NCI-H146 (cell line): ENCODE measurements at regions not wholly inside any gene's neighbourhood (a gene's known extent, or its start where the extent isn't known, plus 50 kb on each side); places are given as distances from the start of the nearest gene placed in this dataset.
"Not testable (repeated sequence)": the region's sequence is repeated elsewhere in the genome, so short reads cannot be mapped to it uniquely, and the experiment has no call there.

Experiments used
- DNase-seq: peaks from one replicate; lab custom pipeline; 2025; lab: John Stamatoyannopoulos, UW

DNA sequence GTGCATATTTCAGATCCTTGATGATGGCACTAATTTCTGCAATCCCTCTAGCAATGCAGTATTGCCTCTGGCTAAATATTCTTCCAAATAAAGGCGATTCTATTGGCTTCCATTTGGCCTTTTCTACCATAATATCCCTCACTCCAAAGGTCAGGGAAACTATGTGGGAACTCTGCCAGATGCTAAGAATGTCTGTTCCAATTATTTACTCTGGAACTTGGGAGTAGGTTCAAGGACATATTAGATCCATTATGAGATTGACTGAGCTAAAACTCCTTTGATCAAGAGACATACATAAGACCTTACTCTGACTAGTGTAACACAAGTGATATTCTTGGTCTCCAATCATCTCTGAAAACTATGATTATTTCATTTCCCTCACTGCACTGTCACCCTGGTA, 674.5 kb upstream of the NECTIN3 start:
- DNase-seq = no peak

- DNase-seq = no peak
Measured at GRCh38 chr3:110400315-110400714, 671.3 kb upstream of the NECTIN3 start.

DNA sequence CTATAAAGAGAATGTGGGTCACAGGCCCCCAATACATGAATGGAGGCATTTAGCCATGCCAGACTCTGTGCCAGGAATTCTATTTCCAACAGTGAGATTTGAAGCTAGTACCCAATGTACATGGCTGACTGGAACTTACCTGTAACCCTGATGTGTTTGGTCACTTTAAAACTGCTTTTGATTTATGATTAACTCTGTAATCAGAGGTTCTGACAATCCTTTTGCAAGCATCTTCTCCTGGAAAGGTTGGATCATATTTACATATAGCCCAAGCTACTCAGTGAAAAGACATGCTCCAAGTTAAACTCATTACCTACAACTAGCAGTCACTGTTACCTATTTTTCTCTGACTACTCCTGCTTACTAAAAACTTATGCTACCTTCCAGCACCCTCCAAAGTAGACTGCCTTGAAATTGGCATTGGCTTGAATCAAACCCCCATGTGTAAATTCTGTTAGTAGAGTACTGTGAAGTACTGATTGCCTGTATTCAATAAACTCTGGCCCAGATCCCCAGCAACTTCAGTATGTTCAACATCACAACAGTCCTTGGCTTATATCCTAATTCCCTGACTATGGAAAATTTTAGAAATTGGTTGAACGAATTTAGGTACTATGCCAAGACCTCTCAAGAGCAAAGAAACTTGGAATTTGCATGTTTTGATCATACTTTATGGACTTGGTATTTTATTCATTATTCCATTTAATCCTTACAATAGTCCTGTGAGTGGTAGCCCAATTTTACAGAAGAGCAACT, 665.6 kb upstream of the NECTIN3 start:
- no peak for DNase-seq

- no peak for DNase-seq
Measured at GRCh38 chr3:110413266-110413665, 658.4 kb upstream of the NECTIN3 start.

DNA sequence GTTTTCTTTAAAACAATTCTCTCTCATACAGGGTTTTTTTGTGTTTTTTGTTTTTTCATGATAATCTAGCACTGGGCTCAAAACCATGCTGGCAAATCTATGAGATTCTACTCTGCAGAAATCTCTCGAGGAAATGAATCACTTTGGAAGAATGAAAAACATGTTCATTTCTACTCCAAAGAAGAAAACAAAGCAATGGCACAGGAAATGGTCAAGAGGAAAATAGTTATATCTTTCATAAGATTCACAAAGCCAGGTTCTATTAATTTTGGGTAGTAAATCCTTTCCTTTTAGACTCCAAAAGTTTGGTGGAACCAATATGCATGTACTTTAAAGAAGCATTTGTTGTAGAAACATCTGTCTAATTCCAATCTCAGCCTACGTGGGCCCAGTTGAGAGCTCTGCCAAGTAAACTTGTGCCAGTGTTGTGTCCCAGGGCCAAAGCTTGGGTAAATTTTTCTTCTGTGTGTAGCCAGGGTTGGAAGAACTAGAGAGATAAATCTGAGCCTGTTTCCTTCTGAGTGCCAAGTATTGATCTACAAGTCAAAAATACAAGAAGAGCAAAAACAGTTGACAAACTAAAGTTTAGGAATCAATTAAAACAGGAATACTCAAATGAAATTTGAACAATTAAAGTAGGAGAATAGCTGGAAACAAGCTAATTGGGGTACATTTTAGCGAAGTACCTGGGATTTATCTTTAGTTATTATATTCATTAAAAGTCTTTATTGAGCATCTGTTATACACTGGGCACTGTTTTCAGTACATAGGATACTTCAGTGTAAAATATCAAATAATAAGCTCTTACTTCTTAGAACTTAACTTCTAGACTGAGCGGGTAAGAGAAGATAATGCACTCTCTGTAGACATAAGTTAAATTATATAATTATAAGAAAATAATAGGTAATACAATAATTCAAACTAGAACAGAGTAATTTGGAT, 657.5 kb upstream of the NECTIN3 start:
- DNase-seq = no peak

DNA sequence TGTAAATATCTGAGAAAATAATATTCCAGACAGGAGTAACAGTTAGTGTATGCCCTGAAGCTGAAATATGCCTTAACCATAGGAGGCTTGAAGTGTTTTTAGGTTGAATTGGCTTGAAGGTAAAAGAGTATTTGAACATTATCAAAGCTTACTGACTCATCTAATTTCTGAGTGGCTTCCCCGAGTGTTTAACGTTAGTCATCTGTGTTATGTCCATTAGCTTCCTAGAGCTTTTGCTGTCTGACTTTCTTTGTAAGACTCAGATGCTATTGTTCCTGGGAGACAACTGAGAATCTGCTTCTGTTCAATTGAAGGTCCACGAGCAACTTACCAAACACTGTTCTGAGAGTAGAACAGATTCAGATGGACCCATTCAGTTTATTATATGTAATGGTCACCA, 656.8 kb upstream of the NECTIN3 start:
- no peak for DNase-seq

- DNase-seq = no peak
Measured at GRCh38 chr3:110419096-110419495, 652.5 kb upstream of the NECTIN3 start.

DNA sequence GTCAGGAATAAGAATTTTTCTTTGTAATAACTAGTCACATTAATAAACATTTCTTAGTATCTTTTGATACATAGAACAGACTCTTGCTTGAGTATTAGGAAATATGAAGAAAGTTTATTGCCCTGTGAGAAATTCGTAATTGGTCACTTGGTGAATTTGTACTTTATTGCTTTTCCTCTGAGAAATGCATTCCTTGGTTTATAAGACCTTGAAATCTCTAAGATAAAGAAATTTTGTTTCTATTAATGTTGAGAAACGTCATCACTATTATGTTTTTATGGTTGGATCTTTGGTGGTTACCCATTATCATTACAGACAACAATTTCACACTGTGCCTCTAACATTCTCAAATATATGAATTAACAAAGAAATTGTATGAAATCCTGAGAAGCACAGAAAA, 652.0 kb upstream of the NECTIN3 start:
- no peak for DNase-seq

DNA sequence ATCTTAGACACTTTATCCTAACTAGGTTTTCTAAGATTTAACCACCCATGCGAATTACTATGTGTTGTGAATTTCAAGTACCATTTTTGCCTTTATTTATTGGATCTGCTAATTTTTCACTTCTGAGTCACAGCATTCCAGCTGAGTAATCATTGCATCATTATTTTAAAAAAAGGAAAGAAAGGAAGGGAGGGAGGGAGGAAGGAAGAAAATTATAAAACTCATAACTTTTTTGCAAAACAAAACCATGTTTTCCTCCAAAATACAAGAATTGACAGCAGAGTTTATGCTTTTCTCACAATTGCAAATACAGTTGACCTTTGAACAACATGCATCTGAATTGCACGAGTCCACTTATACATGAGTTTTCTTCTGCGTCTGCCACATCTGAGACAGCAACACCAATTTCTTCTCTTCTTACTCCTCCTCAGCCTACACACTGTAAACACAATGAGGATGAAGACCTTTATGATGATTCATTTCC, 651.4 kb upstream of the NECTIN3 start:
- DNase-seq = no peak

GRCh38 chr3:110423276-110423675, 648.3 kb upstream of the NECTIN3 start:
- DNase-seq = no peak

DNA sequence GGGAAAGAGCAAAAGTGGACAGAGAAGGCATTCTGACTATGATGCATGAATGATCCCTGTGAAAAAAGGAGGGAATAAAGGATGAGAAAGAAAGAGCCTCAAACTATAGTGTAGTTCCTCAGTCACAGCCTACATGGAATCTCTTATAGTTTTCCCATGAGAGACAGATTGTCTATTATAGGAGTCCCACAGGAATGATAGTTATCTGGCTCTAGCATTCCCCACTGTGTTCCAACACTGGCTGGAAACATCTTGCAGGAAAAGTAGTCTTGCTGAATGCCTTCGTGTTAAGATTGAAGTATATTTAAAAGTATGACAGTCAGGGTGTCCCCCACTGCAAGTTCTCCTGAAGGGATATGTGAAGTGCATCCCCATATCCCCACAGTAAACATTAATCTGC, 641.5 kb upstream of the NECTIN3 start:
- no peak for DNase-seq

DNA sequence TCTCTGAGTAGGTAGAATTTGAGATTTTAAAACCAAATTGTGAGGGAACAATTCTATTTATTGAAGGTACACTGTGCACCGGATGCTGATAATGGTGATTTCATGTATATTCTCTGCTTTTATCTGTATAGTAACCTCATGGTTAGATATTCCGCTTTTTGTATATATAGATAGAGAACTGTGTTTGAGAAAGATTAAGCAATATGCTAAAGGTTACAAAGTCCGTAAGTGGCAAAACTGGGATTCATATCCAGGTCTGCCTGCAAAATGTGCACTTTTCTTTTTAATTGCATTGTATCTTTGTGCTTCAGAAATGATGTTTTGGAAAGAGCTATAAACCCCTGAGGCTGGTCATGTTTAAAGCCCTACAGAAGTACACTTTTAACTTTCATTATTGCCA, 635.4 kb upstream of the NECTIN3 start:
- no peak for DNase-seq

DNA sequence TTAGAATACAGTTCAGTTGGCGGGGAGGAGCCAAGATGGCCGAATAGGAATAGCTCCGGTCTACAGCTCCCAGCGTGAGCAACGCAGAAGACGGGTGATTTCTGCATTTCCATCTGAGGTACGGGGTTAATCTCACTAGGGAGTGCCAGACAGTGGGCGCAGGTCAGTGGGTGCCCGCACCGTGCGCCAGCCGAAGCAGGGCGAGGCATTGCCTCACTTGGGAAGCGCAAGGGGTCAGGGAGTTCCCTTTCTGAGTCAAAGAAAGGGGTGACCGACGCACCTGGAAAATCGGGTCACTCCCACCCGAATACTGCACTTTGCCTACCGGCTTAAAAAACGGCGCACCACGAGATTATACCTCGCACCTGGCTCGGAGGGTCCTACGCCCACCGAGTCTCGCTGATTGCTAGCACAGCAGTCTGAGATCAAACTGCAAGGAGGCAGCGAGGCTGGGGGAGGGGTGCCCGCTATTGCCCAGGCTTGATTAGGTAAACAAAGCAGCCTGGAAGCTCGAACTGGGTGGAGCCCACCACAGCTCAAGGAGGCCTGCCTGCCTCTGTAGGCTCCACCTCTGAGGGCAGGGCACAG, 631.5 kb upstream of the NECTIN3 start:
- not testable (repeated sequence) for DNase-seq

DNA sequence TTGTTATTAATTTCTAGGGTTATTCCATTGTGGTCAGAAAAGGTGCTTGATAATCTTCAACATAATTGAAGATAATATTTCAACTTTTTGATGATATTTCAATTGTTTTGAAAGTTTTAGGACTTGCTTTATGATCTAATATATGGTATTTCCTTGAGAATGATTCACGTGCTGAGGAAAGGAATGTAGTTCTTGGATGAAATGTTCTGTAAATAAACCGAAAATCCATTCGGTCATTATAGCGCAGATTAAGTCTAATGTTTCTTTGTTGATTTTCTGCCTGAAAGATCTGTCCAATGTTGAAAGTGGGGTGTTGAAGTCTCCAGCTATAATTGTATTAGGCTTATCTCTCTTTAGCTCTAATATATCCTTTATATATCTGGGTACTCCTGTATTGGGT, 617.5 kb upstream of the NECTIN3 start:
- no peak for DNase-seq

DNA sequence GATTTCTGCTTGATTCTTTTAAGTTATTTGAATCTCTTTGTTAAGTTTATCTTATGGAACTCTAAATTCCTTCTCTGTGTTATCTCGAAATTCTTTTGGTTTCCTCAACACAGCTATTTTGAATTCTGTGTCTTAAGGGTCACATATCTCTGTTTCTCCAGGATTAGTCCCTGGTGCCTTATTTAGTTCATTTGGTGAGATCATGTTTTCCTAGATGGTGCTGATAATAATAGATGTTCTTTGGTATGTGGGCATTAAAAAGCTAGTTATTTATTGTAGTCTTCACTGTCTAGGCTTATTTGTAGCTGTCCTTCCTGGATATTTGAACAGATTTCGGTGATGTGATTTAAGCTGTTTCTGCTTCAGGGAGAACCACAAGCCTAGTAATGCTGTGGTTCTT, 615.6 kb upstream of the NECTIN3 start:
- no peak for DNase-seq

DNA sequence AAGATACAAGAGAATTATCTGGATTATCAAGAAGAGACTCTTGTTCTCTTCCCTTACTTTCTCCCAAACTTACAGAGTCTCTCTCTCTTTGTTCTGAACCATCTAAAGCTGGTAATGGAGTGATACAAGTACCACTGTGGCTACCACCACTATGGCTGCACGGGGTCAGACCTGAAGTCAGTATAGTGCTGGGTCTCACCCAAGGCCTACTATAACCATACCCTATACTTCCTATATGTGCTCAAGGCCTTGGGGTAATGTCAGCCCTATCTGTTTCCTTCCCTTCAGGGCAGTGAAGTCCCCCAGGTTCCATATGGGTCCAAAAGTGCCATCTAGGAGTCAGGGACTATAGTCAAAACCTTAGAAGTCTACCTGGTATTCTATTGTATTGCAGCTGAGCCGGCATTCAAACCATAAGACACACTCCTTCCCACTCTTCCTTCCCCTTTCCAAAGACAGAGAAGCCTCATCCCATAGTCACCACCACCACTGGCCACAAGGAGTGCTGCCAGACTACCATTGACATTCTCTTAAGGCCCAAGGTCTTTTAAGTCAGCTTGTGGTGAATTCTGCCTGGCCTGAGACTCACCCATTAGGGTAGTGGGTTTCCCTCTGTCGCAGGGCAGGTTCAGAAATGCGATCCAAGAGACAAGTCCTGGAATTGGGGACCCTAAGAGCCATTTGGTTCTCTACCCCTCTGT, 615.0 kb upstream of the NECTIN3 start:
- no peak for DNase-seq

DNA sequence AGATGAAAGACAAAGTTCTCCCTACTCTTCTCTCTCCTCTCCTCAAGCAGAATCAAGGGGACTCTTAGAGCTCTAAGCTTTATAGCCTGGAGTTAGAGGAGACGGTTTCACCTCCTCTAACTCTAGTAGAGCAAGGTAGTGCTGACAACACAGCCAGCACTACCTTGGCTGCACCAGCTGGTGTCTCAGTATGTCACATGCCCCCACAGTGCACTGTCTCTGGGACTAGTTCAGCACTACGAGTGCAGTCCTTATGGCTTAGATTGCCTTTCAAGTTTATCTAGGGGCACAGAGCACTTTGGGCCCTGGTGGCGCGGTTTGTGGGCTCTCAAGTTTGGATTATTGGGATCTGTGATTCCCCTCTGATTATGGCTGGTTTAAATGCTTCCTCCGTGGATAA, 614.1 kb upstream of the NECTIN3 start:
- DNase-seq = no peak

DNA sequence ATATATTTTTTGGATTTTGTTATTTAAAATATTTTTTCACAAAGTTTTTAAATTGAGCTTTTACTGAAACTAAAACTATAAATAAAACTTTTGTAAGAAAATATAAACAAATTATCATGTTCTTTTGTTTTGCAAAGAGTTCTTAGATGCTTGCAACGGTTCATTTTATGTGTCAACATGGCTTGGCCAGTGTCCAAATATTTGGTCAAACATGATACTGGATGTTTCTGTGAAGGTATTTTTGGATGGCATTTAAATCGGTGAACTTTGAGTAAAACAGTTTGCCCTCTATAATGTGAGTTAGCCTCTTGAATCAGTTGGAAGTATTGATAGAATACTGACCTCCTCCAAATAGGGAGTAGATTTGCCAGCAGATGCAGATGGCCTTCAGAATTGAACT, 612.6 kb upstream of the NECTIN3 start:
- no peak for DNase-seq

DNA sequence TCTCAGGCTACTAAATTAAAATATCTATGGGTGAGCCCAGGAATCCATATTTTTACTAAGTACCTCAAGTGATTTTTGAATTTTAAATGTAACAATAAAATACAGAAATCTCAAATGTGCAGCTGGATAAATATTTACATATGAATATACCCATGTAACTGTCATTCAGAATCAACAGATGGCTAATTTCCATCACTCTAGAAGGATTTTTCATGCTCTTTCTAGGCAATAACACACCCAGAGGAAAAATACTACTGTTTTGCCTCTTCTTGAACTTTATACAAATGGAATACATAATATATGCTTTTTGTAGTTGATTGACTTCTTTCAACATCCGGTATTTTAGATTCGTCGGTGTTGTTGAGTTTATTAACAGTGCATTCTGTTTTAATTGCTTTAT, 601.3 kb upstream of the NECTIN3 start:
- DNase-seq = no peak

DNA sequence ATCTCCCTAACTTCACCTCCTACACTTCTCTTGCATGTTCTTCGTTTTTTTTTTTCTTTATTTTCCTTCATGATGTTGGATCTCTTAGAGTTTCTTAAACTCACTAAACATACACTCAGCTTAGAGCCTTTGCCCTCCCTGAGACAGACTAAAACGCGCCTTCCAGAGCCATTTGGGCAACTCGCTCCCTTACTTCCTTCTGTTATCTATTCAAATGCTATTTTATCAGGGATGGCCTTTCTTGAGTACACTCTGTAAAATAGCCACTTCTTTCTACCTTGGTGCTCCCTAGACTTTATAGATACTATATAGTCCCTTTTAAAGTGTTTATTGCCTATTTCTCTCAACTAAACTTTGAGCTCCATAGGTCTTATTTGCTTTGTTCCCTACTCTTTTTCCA, 598.2 kb upstream of the NECTIN3 start:
- no peak for DNase-seq

GRCh38 chr3:110474397-110474796, 597.2 kb upstream of the NECTIN3 start:
- DNase-seq = no peak

- DNase-seq = no peak
Measured at GRCh38 chr3:110478377-110479054, 593.1 kb upstream of the NECTIN3 start.
